ENCODE measurements at regions not wholly inside any gene's neighbourhood (a gene's known extent, or its start where the extent isn't known, plus 50 kb on each side); places are given as distances from the start of the nearest gene placed in this dataset.

GRCh38 chr10:28411136-28411460, 108.2 kb upstream of the MPP7 start:
- TF ChIP-seq BDP1 (IDR thresholded peaks at IDR 0.05; ENCODE audit: insufficient read depth, insufficient read length) (no peak), TAF15 (IDR thresholded peaks at IDR 0.05; ENCODE audit: low read depth, low read length) (no peak), IFI16 (CRISPR knock-in tag; IDR thresholded peaks at IDR 0.05) (no peak), IRF2 (CRISPR knock-in tag; IDR thresholded peaks at IDR 0.05) (no peak), EZH2 (IDR thresholded peaks at IDR 0.05; ENCODE audit: borderline replicate concordance, low read depth, low read length) (no peak), POLR2A (conservative IDR thresholded peaks at IDR 0.05) (no peak), BHLHE40 (IDR thresholded peaks at IDR 0.05; ENCODE audit: low read length) (no peak), NFYB (IDR thresholded peaks at IDR 0.05; ENCODE audit: extremely low read depth, insufficient read length) (no peak)
- TF ChIP-seq, protein P1, sequence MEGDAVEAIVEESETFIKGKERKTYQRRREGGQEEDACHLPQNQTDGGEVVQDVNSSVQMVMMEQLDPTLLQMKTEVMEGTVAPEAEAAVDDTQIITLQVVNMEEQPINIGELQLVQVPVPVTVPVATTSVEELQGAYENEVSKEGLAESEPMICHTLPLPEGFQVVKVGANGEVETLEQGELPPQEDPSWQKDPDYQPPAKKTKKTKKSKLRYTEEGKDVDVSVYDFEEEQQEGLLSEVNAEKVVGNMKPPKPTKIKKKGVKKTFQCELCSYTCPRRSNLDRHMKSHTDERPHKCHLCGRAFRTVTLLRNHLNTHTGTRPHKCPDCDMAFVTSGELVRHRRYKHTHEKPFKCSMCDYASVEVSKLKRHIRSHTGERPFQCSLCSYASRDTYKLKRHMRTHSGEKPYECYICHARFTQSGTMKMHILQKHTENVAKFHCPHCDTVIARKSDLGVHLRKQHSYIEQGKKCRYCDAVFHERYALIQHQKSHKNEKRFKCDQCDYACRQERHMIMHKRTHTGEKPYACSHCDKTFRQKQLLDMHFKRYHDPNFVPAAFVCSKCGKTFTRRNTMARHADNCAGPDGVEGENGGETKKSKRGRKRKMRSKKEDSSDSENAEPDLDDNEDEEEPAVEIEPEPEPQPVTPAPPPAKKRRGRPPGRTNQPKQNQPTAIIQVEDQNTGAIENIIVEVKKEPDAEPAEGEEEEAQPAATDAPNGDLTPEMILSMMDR (IDR thresholded peaks at IDR 0.05 in 2 of 3, conservative IDR thresholded peaks at IDR 0.05 in 1 of 3; ENCODE audit: insufficient read depth in 2 of 3, low read depth in 1 of 3, low read length in 3 of 3): no peak
